ENCODE measurements at regions not wholly inside any gene's neighbourhood (a gene's known extent, or its start where the extent isn't known, plus 50 kb on each side); places are given as distances from the start of the nearest gene placed in this dataset.
"Not testable (repeated sequence)": the region's sequence is repeated elsewhere in the genome, so short reads cannot be mapped to it uniquely, and the experiment has no call there.

- no peak for DNase-seq (ENCODE audit: low read depth in 2 of 2)
Measured at GRCh38 chr9:93813221-93814076, 141.7 kb downstream of the BARX1 start.

GRCh38 chr9:93812410-93812668, 142.8 kb downstream of the BARX1 start:
- DNase-seq (ENCODE audit: low read depth in 2 of 2), result no peak

- no peak for DNase-seq (ENCODE audit: low read depth in 2 of 2)
Measured at GRCh38 chr9:93810028-93810971, 144.9 kb downstream of the BARX1 start.

GRCh38 chr9:93809204-93809940, 145.8 kb downstream of the BARX1 start:
- no peak for DNase-seq (ENCODE audit: low read depth in 2 of 2)

DNA sequence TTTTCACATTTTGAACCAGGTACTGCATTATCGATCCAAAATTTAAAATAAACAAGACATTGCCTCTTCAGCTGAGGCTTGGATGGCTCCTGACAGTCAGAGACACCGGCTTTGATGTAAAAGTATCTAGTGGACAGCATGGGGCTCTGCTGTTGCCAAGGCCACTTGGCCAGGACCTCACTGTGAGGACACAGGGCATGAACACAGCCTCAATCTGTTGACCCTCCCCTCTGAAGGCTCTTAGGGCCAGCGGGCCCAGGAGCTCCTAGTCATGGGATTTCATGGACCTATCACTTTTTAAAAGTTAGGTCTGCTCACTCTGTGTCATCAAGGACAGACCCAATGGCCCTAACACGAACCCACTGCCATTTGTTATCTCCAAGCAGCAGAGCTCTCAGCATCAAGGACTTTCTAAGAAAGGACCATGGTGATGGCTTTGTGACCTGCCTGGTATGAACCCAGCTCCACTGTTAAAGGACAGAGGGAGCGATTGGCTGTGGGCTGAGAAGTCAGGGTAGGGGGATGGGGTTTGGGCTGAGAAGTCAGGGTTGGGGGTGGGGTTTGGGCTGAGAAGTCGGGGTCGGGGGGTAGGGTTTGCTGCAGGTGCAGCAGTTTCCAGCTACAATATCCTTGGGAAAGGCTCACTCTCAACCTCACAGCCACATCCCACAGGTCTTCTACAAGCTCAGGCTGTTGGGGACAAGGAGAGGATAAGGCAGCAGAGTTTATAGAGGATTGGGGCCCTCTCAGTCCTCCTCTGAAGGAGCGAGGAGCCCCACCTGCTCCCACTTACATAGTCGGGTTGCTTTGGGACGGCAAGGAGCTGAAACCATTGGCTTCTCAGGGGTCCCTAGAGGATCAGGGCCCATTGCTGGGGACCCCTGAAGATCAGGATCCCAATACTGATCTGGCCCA, 146.8 kb downstream of the BARX1 start:
- no peak for DNase-seq (ENCODE audit: low read depth in 2 of 2)

GRCh38 chr9:93807166-93808074, 147.7 kb downstream of the BARX1 start:
- DNase-seq (ENCODE audit: low read depth in 2 of 2), result no peak

- DNase-seq (ENCODE audit: low read depth in 2 of 2), result no peak
Measured at GRCh38 chr9:93801581-93802284, 153.4 kb downstream of the BARX1 start.

GRCh38 chr9:93801120-93801519, 154.0 kb downstream of the BARX1 start:
- no peak for DNase-seq (ENCODE audit: low read depth in 2 of 2)

- no peak for DNase-seq (ENCODE audit: low read depth in 2 of 2)
Measured at GRCh38 chr9:93792358-93792757, 162.8 kb downstream of the BARX1 start.

- no peak for DNase-seq (ENCODE audit: low read depth in 2 of 2)
Measured at GRCh38 chr9:93786204-93786603, 169.0 kb downstream of the BARX1 start.

- no peak for DNase-seq (ENCODE audit: low read depth in 2 of 2)
Measured at GRCh38 chr9:93776873-93777272, 178.3 kb downstream of the BARX1 start.

DNA sequence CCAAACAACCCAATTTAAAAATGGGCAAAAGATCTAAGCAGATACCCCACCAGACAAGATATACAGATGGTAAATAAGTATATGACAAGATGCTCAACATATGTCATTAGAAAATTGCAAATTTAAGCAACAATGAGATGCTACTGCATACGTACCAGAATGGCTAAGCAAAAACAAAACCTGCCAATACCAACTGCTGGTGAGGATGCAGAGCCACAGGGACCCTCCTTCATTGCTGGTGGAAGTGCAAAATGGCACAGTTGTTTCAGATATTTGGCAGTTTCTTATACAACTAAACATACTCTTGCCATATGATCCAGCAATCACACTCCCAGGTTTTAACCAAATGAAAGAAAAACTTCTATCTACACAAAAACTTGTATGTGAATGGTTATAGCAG, 178.9 kb downstream of the BARX1 start:
- DNase-seq (ENCODE audit: low read depth in 2 of 2), result no peak

DNA sequence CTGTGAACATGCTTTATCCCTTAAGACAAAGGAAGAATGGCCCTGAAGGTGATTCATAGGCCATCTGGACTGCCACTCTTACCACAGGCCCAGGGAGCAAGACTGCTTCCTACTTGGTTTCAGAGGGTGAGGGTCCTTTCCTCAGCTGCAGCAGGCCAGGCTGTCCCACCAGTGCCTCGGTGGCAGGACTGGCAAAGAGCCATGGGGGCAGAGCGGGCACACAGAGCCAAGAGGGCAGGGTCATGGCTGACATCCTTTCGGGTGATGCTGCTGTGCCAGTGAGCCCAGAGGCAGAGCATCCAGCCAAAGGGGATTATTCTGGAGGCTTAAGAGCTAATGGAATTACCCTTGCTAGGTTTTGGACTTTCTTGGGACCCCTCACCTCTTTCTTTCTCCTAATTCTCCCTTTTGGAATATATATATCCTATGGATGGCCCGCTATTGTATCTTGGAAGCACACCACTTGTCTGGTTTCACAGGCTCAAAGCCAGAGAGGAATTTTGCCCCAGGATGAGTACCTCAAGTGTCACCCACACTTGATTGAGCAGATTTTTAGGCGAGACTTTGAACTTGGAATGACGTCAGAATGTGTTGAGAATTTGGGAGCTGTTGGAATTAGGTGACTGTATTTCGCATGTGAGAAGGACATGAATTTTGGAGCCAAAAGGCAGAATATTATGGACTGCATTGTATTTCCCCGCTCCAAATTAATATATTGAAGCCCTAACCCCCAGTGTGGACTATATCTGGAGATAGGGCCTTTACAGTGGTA, 180.6 kb downstream of the BARX1 start:
- DNase-seq (ENCODE audit: low read depth in 2 of 2), result no peak

GRCh38 chr9:93771276-93771675, 183.9 kb downstream of the BARX1 start:
- DNase-seq (ENCODE audit: low read depth in 2 of 2), result no peak

DNA sequence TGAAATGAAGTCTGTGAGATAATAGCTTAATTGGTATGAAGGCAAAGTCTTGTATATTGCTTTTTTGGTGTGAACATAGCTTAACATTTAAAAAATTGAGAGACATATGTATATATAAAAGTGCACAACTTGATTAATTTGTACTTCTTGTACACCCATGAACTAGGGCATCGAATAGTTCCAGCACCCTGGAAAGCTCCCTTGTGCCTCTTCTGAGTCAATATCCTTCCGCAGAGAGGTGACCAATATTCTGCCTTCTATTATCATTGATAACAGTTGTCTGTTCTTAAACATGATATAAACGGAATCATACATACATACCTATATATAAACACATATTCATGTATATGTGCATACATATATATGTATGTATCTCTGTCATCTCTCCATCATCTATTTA, 185.4 kb downstream of the PHF2 start:
- DNase-seq (ENCODE audit: low read depth in 2 of 2), result no peak

DNA sequence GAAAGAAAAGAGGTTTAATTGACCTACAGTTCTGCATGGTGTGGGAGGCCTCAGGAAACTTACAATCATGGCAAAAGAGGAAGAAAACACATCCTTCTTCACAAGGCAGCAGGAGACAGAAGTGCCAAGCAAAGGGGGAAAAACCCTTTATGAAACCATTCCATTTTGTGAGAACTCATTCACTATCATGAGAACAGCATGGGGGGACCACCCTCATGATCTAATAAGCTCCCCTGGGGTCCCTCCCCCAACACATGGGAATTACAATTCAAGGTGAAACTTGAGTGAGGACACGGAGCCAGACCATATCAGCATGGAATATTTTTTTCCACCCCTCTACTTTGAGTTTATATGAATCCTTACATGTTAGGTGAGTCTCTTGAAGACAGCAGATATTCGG, 173.7 kb downstream of the PHF2 start:
- no peak for DNase-seq (ENCODE audit: low read depth in 2 of 2)

GRCh38 chr9:93748827-93749226, 172.4 kb downstream of the PHF2 start:
- not testable (repeated sequence) for DNase-seq (ENCODE audit: low read depth in 2 of 2)

DNA sequence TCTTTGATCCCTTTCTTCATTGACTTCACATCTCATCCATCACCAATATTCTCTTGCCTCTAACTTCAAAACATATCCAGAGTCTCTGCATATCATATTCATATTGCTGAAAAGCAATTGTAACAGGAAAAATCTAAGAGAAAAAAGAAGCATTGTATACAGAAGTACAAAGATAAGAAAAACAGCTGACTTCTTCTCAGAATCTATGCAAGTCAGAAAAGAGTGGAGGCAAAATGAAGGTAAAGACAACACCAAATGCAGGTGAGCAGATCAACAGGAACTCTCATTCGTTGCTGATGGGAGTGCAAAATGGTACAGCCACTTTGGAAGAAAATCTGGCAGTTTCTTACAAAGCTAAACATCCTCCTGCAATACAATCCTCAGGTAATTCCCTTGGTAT, 155.6 kb downstream of the PHF2 start:
- DNase-seq (ENCODE audit: low read depth in 2 of 2), result no peak

- DNase-seq (ENCODE audit: low read depth in 2 of 2), result no peak
Measured at GRCh38 chr9:93730648-93731047, 154.3 kb downstream of the PHF2 start.

Data from dermis microvascular lymphatic vessel endothelial cell (primary cell).